ENCODE measurements at regions not wholly inside any gene's neighbourhood (a gene's known extent, or its start where the extent isn't known, plus 50 kb on each side); places are given as distances from the start of the nearest gene placed in this dataset.
"Not testable (repeated sequence)": the region's sequence is repeated elsewhere in the genome, so short reads cannot be mapped to it uniquely, and the experiment has no call there.

DNA sequence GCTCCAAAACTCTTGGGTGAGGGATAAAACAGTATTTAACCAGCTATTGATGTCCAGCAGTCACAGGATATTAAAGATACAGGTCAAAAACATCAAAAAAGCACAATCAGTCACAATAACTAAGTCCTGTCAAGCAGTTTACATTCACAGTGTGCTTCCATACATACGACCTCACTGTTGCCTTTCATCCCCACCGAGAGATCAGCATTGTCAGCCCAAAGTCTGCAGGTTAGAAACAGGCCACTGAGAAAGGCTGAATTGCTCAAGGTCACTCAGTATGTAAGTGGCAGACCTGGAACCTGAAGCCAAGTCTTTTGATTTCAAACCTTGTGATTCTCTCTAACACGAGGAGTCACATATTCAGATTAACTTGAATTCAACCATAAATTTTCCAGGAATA lies 124.9 kb downstream of the GXYLT1 start (continued):
- TF ChIP-seq, protein P1, sequence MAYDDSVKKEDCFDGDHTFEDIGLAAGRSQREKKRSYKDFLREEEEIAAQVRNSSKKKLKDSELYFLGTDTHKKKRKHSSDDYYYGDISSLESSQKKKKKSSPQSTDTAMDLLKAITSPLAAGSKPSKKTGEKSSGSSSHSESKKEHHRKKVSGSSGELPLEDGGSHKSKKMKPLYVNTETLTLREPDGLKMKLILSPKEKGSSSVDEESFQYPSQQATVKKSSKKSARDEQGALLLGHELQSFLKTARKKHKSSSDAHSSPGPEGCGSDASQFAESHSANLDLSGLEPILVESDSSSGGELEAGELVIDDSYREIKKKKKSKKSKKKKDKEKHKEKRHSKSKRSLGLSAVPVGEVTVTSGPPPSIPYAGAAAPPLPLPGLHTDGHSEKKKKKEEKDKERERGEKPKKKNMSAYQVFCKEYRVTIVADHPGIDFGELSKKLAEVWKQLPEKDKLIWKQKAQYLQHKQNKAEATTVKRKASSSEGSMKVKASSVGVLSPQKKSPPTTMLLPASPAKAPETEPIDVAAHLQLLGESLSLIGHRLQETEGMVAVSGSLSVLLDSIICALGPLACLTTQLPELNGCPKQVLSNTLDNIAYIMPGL (CRISPR knock-in tag; IDR thresholded peaks at IDR 0.05) = no peak

DNA sequence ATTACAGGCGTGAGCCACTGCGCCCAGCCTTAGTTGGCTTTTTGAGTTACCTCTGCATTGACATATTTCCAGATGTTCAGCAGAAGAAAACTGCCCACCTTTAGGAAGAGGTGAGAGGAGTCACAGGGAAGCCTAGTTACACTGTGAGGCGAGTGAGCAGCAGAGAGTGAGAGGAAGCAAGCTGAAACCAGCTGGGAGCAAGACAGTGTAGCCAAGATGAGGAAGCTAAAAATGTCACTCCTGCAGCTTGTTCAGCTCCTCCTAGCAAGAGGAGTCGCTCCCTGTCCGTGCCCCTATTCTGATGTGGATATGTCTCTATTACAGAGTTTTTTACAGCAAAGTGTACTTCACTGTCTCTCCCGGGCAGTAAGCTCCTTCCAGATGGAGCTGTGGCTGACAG lies 127.6 kb downstream of the GXYLT1 start:
- peaks cover 34% of the 10 kb centered on the region for H3K27me3 Mint-ChIP-seq (ENCODE audit: low read depth)
- peaks cover 6% of the 10 kb centered on the region for H3K4me1 Mint-ChIP-seq
- no peaks in the 10 kb centered on the region for H3K9me3 Mint-ChIP-seq
- no peak for DNase-seq (ENCODE audit: low spot score)
- no peak for ATAC-seq
- TF ChIP-seq ZNF396 (CRISPR knock-in tag; IDR thresholded peaks at IDR 0.05; ENCODE audit: borderline replicate concordance) = no peak
- TF ChIP-seq, protein P2, sequence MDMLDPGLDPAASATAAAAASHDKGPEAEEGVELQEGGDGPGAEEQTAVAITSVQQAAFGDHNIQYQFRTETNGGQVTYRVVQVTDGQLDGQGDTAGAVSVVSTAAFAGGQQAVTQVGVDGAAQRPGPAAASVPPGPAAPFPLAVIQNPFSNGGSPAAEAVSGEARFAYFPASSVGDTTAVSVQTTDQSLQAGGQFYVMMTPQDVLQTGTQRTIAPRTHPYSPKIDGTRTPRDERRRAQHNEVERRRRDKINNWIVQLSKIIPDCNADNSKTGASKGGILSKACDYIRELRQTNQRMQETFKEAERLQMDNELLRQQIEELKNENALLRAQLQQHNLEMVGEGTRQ (CRISPR knock-in tag; IDR thresholded peaks at IDR 0.05) = no peak
- no peak for TF ChIP-seq SP1 (CRISPR knock-in tag; conservative IDR thresholded peaks at IDR 0.05)
- no peak for TF ChIP-seq MXD4 (CRISPR knock-in tag; IDR thresholded peaks at IDR 0.05; ENCODE audit: borderline replicate concordance)
- no peak for TF ChIP-seq IRF2 (CRISPR knock-in tag; IDR thresholded peaks at IDR 0.05; ENCODE audit: borderline replicate concordance, low read depth)
- TF ChIP-seq ETV6 (CRISPR knock-in tag; IDR thresholded peaks at IDR 0.05) = no peak
- no peak for TF ChIP-seq RORB (CRISPR knock-in tag; IDR thresholded peaks at IDR 0.05)
- no peak for TF ChIP-seq ESRRA (CRISPR knock-in tag; IDR thresholded peaks at IDR 0.05; ENCODE audit: borderline replicate concordance)
- no peak overlapping the region for H3K4me3 Mint-ChIP-seq
- no peak overlapping the region for H3K27ac Mint-ChIP-seq
- CTCF ChIA-PET = no interaction called here
- POLR2A ChIA-PET = no interaction called here
- H3K36me3 Mint-ChIP-seq = no peaks in the 10 kb centered on the region

DNA sequence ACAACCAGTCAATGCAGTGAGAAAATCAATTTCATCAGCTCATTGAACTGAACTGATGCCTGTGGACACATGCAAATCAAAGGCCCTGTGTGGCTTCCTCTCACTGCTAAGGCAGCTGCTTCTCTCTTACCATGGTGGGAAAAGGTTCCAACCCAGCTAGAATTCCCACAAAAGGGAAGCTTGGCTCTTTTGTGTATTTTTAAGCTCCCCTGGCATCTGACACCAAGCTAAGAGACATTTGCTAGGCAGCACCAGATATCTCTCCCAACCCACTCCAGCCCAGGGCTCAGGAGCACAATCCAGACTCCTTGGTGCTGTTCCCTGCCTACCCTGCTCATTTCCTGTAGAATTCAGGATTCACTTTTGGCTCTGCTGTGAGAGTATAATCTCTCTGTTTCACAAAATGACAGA lies 129.6 kb downstream of the GXYLT1 start:
- H3K27ac Mint-ChIP-seq = no peak overlapping the region
- H3K4me1 Mint-ChIP-seq = peaks cover 6% of the 10 kb centered on the region
- TF ChIP-seq ZNF396 (CRISPR knock-in tag; IDR thresholded peaks at IDR 0.05; ENCODE audit: borderline replicate concordance) = no peak
- ChIA-PET CTCF (interaction anchor here (1.2 kb wide), 1 partner anchor 9 kb away, joined by 5 read pairs; no protein-coding TSS in a partner anchor), POLR2A (interaction anchor here (0.6 kb wide), 1 partner anchor 15 kb away, joined by 3 read pairs; no protein-coding TSS in a partner anchor)
- no peaks in the 10 kb centered on the region for H3K9me3 Mint-ChIP-seq
- no peaks in the 10 kb centered on the region for H3K36me3 Mint-ChIP-seq
- no peak for ATAC-seq
- H3K4me3 Mint-ChIP-seq = no peak overlapping the region
- H3K27me3 Mint-ChIP-seq (ENCODE audit: low read depth) = peaks cover 26% of the 10 kb centered on the region
- DNase-seq (ENCODE audit: low spot score) = no peak

DNA sequence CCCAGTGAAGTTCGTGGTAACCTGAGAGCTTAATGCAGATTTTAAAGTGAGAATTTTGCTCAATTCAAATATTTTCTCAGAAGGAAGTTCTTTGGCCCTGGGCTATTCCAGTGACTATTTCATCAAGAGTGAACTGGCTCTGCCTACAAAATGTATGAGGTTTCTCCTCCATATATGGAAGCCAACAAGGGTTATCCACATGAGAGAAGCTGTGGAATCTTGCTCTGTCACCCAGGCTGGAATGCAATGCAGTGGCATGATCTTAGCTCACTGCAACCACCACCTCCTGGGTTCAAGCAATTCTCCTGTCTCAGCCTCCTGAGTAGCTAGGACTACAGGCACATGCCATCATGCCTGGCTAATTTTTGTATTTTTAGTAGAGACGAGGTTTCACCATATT lies 132.2 kb downstream of the GXYLT1 start:
- H3K27ac Mint-ChIP-seq; DNase-seq (ENCODE audit: low spot score); ATAC-seq; H3K9me3 Mint-ChIP-seq; H3K4me3 Mint-ChIP-seq; H3K4me1 Mint-ChIP-seq; H3K36me3 Mint-ChIP-seq; H3K27me3 Mint-ChIP-seq (ENCODE audit: low read depth); POLR2A ChIA-PET: not testable (repeated sequence)
- CTCF ChIA-PET = interaction anchor here (1.7 kb wide), 1 partner anchor 11 kb away, joined by 8 read pairs; no protein-coding TSS in a partner anchor

DNA sequence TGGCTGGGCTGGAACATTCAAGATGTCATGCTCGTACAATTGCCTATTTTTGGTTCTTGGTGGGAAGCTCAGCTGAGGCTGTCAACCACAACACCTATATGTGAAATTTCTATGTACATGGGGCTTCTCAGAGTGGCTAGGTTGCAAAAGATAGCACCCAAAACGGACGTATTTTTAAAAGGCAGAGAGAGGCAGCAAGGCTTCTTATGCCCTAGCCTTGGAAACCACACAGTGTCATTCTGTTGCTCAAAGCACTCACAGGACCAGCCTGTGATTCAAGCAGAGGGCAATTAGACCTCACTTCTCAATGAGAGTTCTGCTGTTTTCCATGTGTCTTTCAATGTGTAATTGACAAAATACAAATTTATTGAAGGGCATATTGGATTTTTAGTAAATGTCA lies 134.0 kb downstream of the GXYLT1 start:
- Mint-ChIP-seq H3K9me3 (no peaks in the 10 kb centered on the region), H3K27ac (no peak overlapping the region), H3K36me3 (no peaks in the 10 kb centered on the region), H3K4me3 (no peak overlapping the region), H3K4me1 (peaks cover 1% of the 10 kb centered on the region), H3K27me3 (ENCODE audit: low read depth) (no peaks in the 10 kb centered on the region)
- ATAC-seq (no peak), DNase-seq (ENCODE audit: low spot score) (no peak)
- TF ChIP-seq, protein P3, sequence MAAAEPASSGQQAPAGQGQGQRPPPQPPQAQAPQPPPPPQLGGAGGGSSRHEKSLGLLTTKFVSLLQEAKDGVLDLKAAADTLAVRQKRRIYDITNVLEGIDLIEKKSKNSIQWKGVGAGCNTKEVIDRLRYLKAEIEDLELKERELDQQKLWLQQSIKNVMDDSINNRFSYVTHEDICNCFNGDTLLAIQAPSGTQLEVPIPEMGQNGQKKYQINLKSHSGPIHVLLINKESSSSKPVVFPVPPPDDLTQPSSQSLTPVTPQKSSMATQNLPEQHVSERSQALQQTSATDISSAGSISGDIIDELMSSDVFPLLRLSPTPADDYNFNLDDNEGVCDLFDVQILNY (CRISPR knock-in tag; IDR thresholded peaks at IDR 0.05) = no peak
- TF ChIP-seq IRF2 (CRISPR knock-in tag; IDR thresholded peaks at IDR 0.05; ENCODE audit: borderline replicate concordance, low read depth) = no peak
- no peak for TF ChIP-seq OVOL2 (CRISPR knock-in tag; IDR thresholded peaks at IDR 0.05; ENCODE audit: borderline replicate concordance)
- no peak for TF ChIP-seq PRRX2 (CRISPR knock-in tag; IDR thresholded peaks at IDR 0.05)
- TF ChIP-seq ZNF232 (CRISPR knock-in tag; IDR thresholded peaks at IDR 0.05) = no peak
- no peak for TF ChIP-seq ZBTB21 (CRISPR knock-in tag; IDR thresholded peaks at IDR 0.05; ENCODE audit: borderline replicate concordance)
- no peak for TF ChIP-seq MYBL2 (CRISPR knock-in tag; IDR thresholded peaks at IDR 0.05)
- CTCF ChIA-PET = no interaction called here
- POLR2A ChIA-PET = no interaction called here

Measured in WTC11 (cell line).